BE2C (cell line): ENCODE measurements at regions not wholly inside any gene's neighbourhood (a gene's known extent, or its start where the extent isn't known, plus 50 kb on each side); places are given as distances from the start of the nearest gene placed in this dataset.
"Not testable (repeated sequence)": the region's sequence is repeated elsewhere in the genome, so short reads cannot be mapped to it uniquely, and the experiment has no call there.

Experiments
- DNase-seq: peaks from one replicate; pipeline ENCODE4 v3.0.0-alpha.2; 2020
- H3K27me3 ChIP-seq: fragments of 250-450 bp; sonication (Bioruptor Pico); 2 replicates; pipeline ENCODE4 v1.5.1; 2020; ENCODE audit warnings: mild to moderate bottlenecking
- H3K36me3 ChIP-seq: fragments of 250-450 bp; sonication (Bioruptor Pico); 2 replicates; pipeline ENCODE4 v1.5.1; 2020; ENCODE audit warnings: mild to moderate bottlenecking
- H3K4me1 ChIP-seq: fragments of 250-450 bp; sonication (Bioruptor Pico); 2 replicates; pipeline ENCODE4 v1.5.1; 2020
- H3K4me3 ChIP-seq: 2 replicates; pipeline ENCODE4 v1.5.1; 2011; ENCODE audit warnings: low read depth, low read length
- H3K9me3 ChIP-seq: fragments of 250-450 bp; sonication (Bioruptor Pico); 2 replicates; pipeline ENCODE4 v1.5.1; 2020
- CTCF ChIP-seq: IDR thresholded peaks from 2 replicates; pipeline ENCODE4 v1.5.1; 2012; ENCODE audit warnings: mild to moderate bottlenecking, low read depth, low read length

- Histone ChIP-seq H3K27me3 (no peaks in the 10 kb centered on the region), H3K4me1 (no peaks in the 10 kb centered on the region), H3K4me3 (no peak overlapping the region), H3K36me3 (no peaks in the 10 kb centered on the region), H3K9me3 (no peaks in the 10 kb centered on the region)
- no peak for DNase-seq
- no peak for TF ChIP-seq CTCF
Measured at GRCh38 chr10:55979203-55979602, 381.9 kb downstream of the ZWINT start.

DNA sequence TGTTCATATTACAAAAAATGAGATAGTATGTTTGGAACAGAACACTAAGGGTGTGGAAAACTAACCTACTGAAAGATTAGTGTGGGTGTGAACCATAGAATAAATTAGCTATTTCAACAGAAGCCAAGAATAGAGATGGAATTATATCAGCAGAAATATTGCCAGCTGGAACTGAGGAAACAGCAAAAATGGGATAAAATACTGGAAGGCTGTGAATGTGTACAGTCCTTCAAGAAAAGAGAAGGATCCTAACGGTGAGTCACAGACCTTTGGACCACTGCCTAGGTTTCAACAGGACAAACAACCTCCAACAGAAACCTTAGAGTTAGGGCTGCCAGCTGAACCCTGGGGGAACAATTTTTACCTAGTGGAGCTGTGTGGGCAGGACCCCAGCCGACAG lies 395.0 kb downstream of the ZWINT start:
- TF ChIP-seq CTCF = no peak
- H3K9me3 ChIP-seq = no peaks in the 10 kb centered on the region
- H3K36me3 ChIP-seq = no peaks in the 10 kb centered on the region
- no peaks in the 10 kb centered on the region for H3K4me1 ChIP-seq
- no peak overlapping the region for H3K4me3 ChIP-seq
- H3K27me3 ChIP-seq = no peaks in the 10 kb centered on the region
- no peak for DNase-seq

- H3K36me3 ChIP-seq = no peaks in the 10 kb centered on the region
- no peak for DNase-seq
- no peaks in the 10 kb centered on the region for H3K27me3 ChIP-seq
- H3K4me3 ChIP-seq = no peak overlapping the region
- no peaks in the 10 kb centered on the region for H3K4me1 ChIP-seq
- H3K9me3 ChIP-seq = no peaks in the 10 kb centered on the region
- no peak for TF ChIP-seq CTCF
Measured at GRCh38 chr10:55943403-55943802, 417.7 kb downstream of the ZWINT start.

GRCh38 chr10:55929291-55929690 lies 431.8 kb downstream of the ZWINT start:
- no peak for DNase-seq
- Histone ChIP-seq H3K4me3 (no peak overlapping the region), H3K36me3 (no peaks in the 10 kb centered on the region), H3K9me3 (no peaks in the 10 kb centered on the region), H3K27me3 (peaks cover 3% of the 10 kb centered on the region), H3K4me1 (no peaks in the 10 kb centered on the region)
- no peak for TF ChIP-seq CTCF

GRCh38 chr10:55899472-55900147 lies 461.4 kb downstream of the ZWINT start:
- H3K36me3 ChIP-seq, H3K27me3 ChIP-seq, H3K9me3 ChIP-seq, DNase-seq, H3K4me3 ChIP-seq, H3K4me1 ChIP-seq: not testable (repeated sequence)

DNA sequence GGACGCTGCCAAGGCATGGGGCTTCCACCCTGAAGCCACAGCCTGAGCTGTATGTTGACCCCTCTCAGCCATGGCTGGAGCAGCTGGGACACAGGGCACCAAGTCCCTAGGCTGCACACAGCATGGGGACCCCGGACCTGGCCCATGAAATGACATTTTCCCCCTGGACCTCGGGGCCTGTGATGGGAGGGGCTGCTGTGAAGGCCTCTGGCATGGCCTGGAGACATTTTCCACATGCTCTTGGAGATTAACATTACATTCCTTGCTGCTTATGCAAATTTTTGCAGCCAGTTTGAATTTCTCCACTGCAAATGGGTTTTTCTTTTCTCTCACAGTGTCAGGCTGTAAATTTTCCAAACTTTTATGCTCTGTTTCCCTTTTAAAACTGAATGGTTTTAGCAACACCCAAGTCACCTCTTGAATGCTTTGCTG lies 463.6 kb downstream of the ZWINT start:
- H3K4me3 ChIP-seq = no peak overlapping the region
- H3K36me3 ChIP-seq = no peaks in the 10 kb centered on the region
- no peaks in the 10 kb centered on the region for H3K9me3 ChIP-seq
- no peaks in the 10 kb centered on the region for H3K27me3 ChIP-seq
- DNase-seq = no peak
- no peaks in the 10 kb centered on the region for H3K4me1 ChIP-seq
- TF ChIP-seq CTCF = no peak
